Stimulated activated CD4-positive, alpha-beta T cell treated with anti-CD3 and anti-CD28 coated beads, Interleukin-2, amount 100 ng/mL, for 48 hours (primary cell): ENCODE measurements at regions not wholly inside any gene's neighbourhood (a gene's known extent, or its start where the extent isn't known, plus 50 kb on each side); places are given as distances from the start of the nearest gene placed in this dataset.

Source experiments
- DNase-seq, 2 donors: peaks; one replicate each; pipeline ENCODE4 v3.0.0-alpha.2; 2020

DNA sequence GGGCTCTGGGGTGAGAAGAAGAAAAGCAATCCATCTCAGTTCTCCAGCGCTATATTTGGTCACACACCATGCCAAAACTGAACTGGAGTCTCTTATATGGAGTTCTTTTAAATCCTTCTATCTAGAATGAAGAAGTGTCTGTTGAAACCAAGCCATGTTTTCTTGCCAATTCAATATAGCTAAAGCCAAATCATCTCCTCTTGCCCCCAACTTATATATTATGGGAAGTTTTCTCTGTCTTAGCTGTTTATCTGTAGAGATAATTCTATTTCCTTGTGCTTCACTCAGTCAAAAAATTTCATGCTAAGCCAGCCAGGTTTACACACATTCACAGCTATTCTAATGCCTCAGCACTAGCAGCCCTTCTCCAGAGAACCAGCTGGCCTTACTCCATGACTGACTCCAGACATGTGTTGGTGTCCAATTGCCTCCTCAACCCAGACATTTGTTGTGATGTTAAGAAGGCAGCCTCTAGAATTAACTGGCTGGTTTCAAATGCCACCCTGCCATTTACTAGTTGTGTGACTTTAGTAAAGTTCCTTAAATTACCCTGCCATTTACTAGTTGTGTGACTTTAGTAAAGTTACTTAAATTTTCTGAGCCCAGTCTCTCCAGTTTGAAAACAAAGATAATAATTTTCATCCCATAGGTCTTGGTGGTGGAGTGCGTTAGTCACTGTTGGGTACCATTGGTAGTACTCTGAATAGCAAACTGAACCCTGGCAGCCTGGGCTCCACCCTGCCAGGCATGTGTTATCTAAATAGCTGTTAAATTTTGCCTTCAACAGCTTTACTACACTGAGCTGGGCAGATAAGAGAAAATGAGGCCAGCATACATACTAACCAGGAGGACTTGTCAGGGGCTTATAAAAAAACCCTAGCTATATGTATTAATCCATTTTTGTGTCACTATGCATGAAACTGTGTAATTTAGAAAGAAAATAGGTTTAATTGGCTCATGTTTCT, 525.1 kb downstream of the LMO7 start:
- no peak for DNase-seq

- DNase-seq, result no peak
Observed at GRCh38 chr13:76160506-76160905, 524.4 kb downstream of the LMO7 start.

GRCh38 chr13:76157926-76158325, 521.8 kb downstream of the LMO7 start:
- DNase-seq, result no peak

- DNase-seq, result no peak
Observed at GRCh38 chr13:76153239-76153638, 517.1 kb downstream of the LMO7 start.

DNA sequence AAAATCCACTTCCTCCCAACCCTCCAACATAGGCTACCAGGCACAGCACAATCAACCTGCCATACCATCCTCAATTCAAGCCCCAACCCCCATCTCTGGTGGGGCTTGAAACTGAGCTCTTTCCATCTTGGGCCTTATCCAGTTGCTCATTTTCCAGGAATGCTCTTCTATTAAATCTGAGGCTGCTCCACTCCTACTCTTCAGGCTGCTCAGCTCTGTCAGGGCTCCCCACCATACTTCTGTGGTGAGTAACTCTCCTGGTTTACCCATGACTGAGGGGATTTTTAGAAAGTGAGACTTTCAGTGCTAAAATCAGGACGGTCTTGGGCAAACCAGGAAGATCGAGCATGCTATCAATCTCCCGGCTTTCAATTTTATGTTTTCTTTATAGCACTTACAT, 512.8 kb downstream of the LMO7 start:
- no peak for DNase-seq

DNA sequence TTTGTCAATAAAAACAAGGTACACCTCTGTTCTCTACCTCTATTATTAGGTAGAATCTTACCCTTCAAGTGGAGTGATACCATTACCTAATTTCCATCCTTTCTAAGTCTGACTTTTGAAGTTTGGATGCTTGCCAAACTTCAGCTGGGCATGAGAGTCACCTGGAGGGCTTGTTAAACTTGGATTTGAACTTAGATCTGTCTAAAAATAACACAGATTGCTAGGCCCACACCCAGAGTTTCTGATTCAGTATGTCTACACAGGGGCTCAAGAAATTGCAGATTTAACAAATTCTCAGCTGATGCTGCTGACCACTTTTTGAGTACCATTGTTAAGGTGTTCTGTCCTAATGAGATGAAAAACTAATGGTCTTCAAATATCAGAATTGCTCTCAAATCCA, 512.2 kb downstream of the LMO7 start:
- no peak for DNase-seq

DNA sequence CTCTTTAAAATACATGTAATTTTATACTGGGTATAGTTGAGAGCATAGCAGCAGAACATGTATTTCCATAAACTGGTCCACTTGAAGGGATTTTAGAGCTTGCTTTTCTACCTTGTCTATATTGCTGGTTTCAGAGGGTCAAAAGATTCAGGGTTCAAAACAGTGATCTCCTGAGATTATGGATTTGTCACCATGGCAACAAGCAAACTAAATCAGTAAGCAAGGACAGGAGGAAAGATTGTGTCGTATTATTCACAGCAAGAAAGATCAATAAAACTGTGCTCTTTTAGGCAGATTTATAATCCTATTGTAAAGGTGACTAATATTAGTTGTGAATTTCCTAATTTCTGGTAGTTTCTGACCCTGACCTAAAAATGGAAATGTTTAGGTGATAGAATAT, 496.4 kb downstream of the LMO7 start:
- no peak for DNase-seq

DNA sequence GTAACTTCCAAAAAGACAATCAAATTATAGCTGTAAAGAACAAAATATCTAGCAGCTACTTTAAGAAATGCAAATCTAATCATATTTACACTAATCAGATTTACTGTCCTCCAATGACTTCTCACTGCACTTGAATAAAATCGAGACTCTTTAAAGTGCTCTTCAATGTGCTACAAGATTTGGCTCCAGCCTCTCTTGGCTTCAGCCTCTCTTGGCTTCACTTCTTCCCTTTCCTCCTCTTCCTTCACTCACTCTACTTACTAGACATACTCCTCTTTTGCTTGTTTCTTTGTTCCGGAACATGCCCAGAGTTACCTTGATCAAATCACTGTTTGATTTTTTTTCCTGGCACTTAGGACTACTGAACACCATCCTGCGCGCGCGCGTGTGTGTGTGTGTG, 495.4 kb downstream of the LMO7 start:
- no peak for DNase-seq

- no peak for DNase-seq
Observed at GRCh38 chr13:76129305-76130000, 493.3 kb downstream of the LMO7 start.

- DNase-seq, result no peak
Observed at GRCh38 chr13:76127922-76128321, 491.8 kb downstream of the LMO7 start.

DNA sequence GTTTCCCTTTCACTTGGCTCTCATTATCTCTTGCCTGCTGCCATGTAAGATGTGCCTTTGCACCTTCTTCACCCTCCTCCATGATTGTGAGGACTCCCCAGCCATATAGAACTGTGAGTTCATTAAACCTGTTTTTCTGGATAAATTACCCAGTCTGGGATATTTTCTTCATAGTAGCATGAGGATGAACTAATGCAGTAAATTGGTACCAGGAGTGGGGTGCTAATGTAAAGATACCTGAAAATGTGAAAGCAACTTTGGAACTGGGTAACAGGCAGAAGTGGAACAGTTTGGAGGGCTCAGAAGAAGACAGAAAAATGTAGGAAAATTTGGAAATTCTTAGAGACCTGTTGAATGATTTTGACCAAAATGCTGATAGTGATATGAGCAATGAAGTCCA, 487.4 kb downstream of the LMO7 start:
- DNase-seq, result no peak

DNA sequence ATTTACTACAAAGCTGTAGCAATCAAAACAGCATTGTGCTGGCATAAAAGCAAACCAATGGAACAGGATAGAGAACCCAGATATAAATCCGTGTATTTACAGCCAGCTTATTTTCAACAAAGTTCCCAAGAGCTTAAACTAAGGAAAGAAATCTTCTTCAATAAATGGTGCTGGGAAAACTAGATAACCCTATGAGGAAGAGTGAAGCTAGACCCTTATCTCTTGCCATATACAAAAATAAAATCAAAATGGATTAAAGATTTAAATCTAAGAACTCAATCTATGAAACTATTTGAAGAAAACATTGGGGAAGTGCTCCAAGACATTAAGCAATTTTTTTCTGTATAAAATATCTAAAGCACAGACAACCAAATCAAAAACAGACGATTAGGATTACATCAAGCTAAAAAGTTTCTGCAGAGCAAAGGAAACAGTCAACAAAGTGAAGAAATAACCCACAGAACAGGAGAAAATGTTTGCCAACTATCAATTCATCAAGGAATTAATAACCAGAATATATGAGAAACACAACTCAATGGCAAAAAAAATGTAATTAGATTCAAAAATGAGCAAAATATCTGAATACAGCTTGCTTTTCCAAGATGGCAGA, 480.7 kb downstream of the LMO7 start:
- DNase-seq, result no peak

DNA sequence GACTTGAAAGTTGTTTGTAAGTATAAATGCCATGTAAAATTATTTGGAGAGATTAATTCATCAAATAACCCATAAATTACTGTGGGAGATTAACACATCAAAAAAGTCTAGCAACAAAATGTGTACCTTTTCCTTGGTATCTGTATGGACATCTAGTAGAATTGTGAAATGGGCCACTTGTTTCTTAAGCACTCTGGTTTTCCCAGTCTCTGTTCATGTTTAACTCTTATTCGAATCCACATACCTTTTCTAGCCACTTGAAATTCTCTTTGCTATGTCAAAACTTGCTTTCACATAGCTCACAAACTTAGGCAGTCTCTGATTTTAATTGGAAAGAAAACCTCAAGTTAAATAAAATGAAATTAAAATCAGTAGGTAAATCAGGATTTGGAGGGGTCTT, 470.6 kb downstream of the LMO7 start:
- no peak for DNase-seq

GRCh38 chr13:76094645-76095044, 458.5 kb downstream of the LMO7 start:
- DNase-seq, result no peak

DNA sequence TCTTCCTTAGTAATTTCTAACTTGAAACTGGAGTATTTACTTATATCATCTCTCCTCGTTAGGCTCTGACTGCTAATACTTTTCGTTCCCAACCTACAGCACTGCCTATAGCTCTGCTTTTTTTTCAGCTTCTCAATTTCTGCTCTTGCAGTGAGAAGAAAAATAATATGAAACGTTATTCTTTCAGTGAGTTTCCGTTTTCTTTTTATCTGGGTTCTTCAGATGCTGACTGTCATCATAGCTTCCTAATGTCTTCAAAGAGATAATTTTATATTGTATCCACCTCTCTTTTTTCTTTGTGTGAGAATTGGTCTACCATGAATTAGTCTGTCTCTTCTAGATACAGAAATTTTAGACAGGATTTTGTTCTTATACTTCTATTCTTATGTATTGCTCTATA, 454.9 kb downstream of the LMO7 start:
- no peak for DNase-seq

GRCh38 chr13:76086729-76087128, 450.6 kb downstream of the LMO7 start:
- DNase-seq, result no peak

DNA sequence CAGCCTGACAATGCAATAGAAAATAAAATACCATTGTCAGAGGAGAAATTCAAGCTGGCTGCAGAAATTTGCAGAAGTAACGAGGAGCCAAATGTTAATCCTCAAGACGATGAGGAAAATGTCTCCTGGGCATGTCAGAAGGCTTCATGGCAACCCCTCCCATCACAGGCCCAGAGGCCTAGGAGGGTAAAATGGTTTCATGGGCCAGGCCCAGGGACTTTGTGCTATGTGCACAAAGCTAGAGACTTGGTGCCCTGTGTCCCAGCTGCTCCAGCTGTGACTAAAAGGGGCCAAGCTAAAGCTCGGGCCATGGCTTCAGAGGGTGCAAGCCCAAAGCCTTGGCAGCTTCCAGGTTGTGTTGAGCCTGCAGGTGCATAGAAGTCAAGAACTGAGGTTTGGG, 431.7 kb downstream of the LMO7 start:
- DNase-seq, result no peak

- DNase-seq, result no peak
Observed at GRCh38 chr13:76053181-76053580, 417.1 kb downstream of the LMO7 start.

- no peak for DNase-seq
Observed at GRCh38 chr13:76049376-76049746, 413.2 kb downstream of the LMO7 start.

DNA sequence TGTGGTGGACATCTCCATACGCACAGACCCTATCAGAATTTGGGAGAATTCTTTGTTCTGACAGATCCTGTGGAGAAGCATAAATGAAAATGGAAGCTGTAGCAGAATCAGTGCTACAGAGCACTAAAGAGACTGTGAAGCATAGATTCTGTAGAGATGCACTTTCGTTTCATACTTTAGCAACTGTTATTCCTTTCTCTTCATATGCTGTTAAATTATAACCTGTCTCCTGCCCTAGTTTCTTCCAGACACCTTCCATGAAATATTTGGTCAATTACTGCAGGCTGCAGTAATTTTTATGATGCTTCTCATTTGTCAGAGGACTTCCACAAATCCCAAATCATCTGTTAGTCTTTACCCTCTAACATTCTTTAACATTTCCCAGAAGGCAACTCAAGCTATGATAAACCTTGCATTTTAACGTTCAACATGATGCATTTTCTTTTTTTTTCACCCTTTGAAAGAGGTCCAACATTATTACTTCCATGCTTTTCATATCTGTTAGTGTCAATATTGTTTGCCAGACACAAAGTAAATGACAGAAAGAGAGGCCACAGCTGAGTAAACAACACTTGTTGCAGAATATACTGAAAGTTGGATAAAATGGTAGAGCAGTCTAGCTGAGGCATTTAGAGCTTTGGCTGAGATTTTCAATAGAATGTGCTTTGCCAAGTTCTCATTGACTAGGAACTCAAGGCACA, 412.7 kb downstream of the LMO7 start:
- no peak for DNase-seq

- DNase-seq, result no peak
Observed at GRCh38 chr13:76048131-76048530, 412.0 kb downstream of the LMO7 start.

DNA sequence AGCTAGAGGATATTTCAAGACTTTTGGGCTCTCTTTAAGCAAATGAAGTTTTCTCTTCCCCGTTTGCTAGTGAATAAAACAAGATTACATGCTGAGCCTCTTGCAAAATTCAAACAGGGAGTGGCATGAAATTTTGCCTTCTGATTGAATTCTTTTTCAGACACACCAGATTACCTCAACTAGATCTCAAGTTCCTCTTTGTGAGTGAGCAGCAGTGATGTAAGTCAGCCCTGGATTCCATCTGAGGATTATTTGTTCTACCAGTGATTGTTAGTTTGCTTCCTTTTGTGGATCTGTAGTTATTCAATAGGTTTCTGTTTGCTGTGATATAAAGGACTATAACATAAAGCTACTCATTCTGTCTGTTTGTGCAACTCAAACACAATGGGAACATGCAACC, 407.7 kb downstream of the LMO7 start:
- no peak for DNase-seq
